Mesothelial cell of epicardium (in vitro differentiated cells): ENCODE measurements at regions not wholly inside any gene's neighbourhood (a gene's known extent, or its start where the extent isn't known, plus 50 kb on each side); places are given as distances from the start of the nearest gene placed in this dataset.

Experiments used
- DNase-seq, 2 experiments: peaks; one replicate each; pipeline ENCODE4 v3.0.0; 2021; ENCODE audit warnings: low spot score in 2 of 2; ENCODE audit not compliant: unreplicated experiment in 2 of 2
- H3K27ac Mint-ChIP-seq: 2 replicates; pipeline ENCODE4 v1.8.0; 2021; ENCODE audit warnings: mixed read lengths
- H3K27me3 Mint-ChIP-seq: 2 replicates; pipeline ENCODE4 v1.8.0; 2021; ENCODE audit warnings: low read depth, mixed read lengths
- H3K36me3 Mint-ChIP-seq: 2 replicates; pipeline ENCODE4 v1.8.0; 2021; ENCODE audit warnings: mixed read lengths
- H3K4me1 Mint-ChIP-seq: 2 replicates; pipeline ENCODE4 v1.8.0; 2021; ENCODE audit warnings: mixed read lengths
- H3K4me3 Mint-ChIP-seq: 2 replicates; pipeline ENCODE4 v1.8.0; 2021; ENCODE audit warnings: mild to moderate bottlenecking, moderate library complexity, mixed read lengths
- H3K9me3 Mint-ChIP-seq: 2 replicates; pipeline ENCODE4 v1.8.0; 2021; ENCODE audit warnings: mixed read lengths
- TF ChIP-seq, protein P1 (sequence below): fragments of 200-600 bp; sonication (generic); IDR thresholded peaks from one replicate; pipeline ENCODE4 v1.5.0; 2021; ENCODE audit warnings: antibody characterized with exemption; ENCODE audit not compliant: unreplicated experiment

- no peak overlapping the region for H3K27ac Mint-ChIP-seq
- no peaks in the 10 kb centered on the region for H3K9me3 Mint-ChIP-seq
- TF ChIP-seq, protein P1, sequence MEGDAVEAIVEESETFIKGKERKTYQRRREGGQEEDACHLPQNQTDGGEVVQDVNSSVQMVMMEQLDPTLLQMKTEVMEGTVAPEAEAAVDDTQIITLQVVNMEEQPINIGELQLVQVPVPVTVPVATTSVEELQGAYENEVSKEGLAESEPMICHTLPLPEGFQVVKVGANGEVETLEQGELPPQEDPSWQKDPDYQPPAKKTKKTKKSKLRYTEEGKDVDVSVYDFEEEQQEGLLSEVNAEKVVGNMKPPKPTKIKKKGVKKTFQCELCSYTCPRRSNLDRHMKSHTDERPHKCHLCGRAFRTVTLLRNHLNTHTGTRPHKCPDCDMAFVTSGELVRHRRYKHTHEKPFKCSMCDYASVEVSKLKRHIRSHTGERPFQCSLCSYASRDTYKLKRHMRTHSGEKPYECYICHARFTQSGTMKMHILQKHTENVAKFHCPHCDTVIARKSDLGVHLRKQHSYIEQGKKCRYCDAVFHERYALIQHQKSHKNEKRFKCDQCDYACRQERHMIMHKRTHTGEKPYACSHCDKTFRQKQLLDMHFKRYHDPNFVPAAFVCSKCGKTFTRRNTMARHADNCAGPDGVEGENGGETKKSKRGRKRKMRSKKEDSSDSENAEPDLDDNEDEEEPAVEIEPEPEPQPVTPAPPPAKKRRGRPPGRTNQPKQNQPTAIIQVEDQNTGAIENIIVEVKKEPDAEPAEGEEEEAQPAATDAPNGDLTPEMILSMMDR: no peak
Observed at GRCh38 chr7:136517971-136518370, 350.5 kb upstream of the CHRM2 start.

GRCh38 chr7:136514776-136515175 lies 353.7 kb upstream of the CHRM2 start:
- H3K27ac Mint-ChIP-seq: no peak overlapping the region
- DNase-seq: no peak
- TF ChIP-seq, protein P1: no peak
- H3K4me1 Mint-ChIP-seq: no peaks in the 10 kb centered on the region
- H3K9me3 Mint-ChIP-seq: no peaks in the 10 kb centered on the region
- no peaks in the 10 kb centered on the region for H3K27me3 Mint-ChIP-seq
- no peaks in the 10 kb centered on the region for H3K36me3 Mint-ChIP-seq
- H3K4me3 Mint-ChIP-seq: no peak overlapping the region

More at GRCh38 chr7:136517971-136518370, 350.5 kb upstream of the CHRM2 start:
- DNase-seq: no peak
- H3K4me3 Mint-ChIP-seq: no peak overlapping the region
- no peaks in the 10 kb centered on the region for H3K36me3 Mint-ChIP-seq
- H3K4me1 Mint-ChIP-seq: no peaks in the 10 kb centered on the region
- H3K27me3 Mint-ChIP-seq: no peaks in the 10 kb centered on the region

- Mint-ChIP-seq H3K4me3 (no peak overlapping the region), H3K36me3 (no peaks in the 10 kb centered on the region), H3K27ac (no peak overlapping the region), H3K9me3 (no peaks in the 10 kb centered on the region), H3K27me3 (no peaks in the 10 kb centered on the region), H3K4me1 (no peaks in the 10 kb centered on the region)
- DNase-seq: no peak
- TF ChIP-seq, protein P1: no peak
Observed at GRCh38 chr7:136513744-136514143, 354.7 kb upstream of the CHRM2 start.

- no peak for DNase-seq
- no peaks in the 10 kb centered on the region for H3K9me3 Mint-ChIP-seq
- H3K27me3 Mint-ChIP-seq: no peaks in the 10 kb centered on the region
- no peak overlapping the region for H3K4me3 Mint-ChIP-seq
- H3K27ac Mint-ChIP-seq: no peak overlapping the region
- TF ChIP-seq, protein P1: no peak
- no peaks in the 10 kb centered on the region for H3K4me1 Mint-ChIP-seq
- no peaks in the 10 kb centered on the region for H3K36me3 Mint-ChIP-seq
Observed at GRCh38 chr7:136509466-136509865, 359.0 kb upstream of the CHRM2 start.

- H3K27me3 Mint-ChIP-seq: no peaks in the 10 kb centered on the region
- H3K4me3 Mint-ChIP-seq: no peak overlapping the region
- H3K27ac Mint-ChIP-seq: no peak overlapping the region
- peaks cover 1% of the 10 kb centered on the region for H3K4me1 Mint-ChIP-seq
- H3K36me3 Mint-ChIP-seq: no peaks in the 10 kb centered on the region
- no peak for DNase-seq
- TF ChIP-seq, protein P1: no peak
- no peaks in the 10 kb centered on the region for H3K9me3 Mint-ChIP-seq
Observed at GRCh38 chr7:136502162-136502561, 366.3 kb upstream of the CHRM2 start.

GRCh38 chr7:136501151-136501550 lies 367.3 kb upstream of the CHRM2 start:
- H3K4me3 Mint-ChIP-seq: no peak overlapping the region
- no peak overlapping the region for H3K27ac Mint-ChIP-seq
- no peaks in the 10 kb centered on the region for H3K27me3 Mint-ChIP-seq
- no peaks in the 10 kb centered on the region for H3K9me3 Mint-ChIP-seq
- no peaks in the 10 kb centered on the region for H3K36me3 Mint-ChIP-seq
- no peak for DNase-seq
- TF ChIP-seq, protein P1: no peak
- peaks cover 1% of the 10 kb centered on the region for H3K4me1 Mint-ChIP-seq
